H1 (cell line): ENCODE measurements at regions not wholly inside any gene's neighbourhood (a gene's known extent, or its start where the extent isn't known, plus 50 kb on each side); places are given as distances from the start of the nearest gene placed in this dataset.

ENCODE experiments used
- ASH2L ChIP-seq: fragments of 200-600, 300-600 bp; sonication (generic); IDR thresholded peaks from one replicate; pipeline ENCODE4 v1.7.1; 2017; ENCODE audit warnings: low read length
- CTCF ChIP-seq, 3 experiments: IDR thresholded peaks; 1 replicate in 2 of 3; 2 replicates in 1 of 3; pipeline versions ENCODE4 v1.5.1 to v1.6.1; 2011; ENCODE audit warnings: low read length in 3 of 3, mild to moderate bottlenecking in 3 of 3, inconsistent platforms in 2 of 3, low read depth in 1 of 3, moderate library complexity in 1 of 3; ENCODE audit not compliant: insufficient read depth in 1 of 3; ENCODE audit errors: control extremely low read depth in 1 of 3
- EGR1 ChIP-seq: IDR thresholded peaks from 2 replicates; pipeline ENCODE4 v1.6.1; 2011; ENCODE audit warnings: low read depth, low read length, borderline replicate concordance
- EZH2 ChIP-seq: fragments of 200-600 bp; sonication (generic); IDR thresholded peaks from 2 replicates; pipeline ENCODE4 v1.7.1; 2012; ENCODE audit warnings: low read depth, mild to moderate bottlenecking, moderate library complexity, low read length, inconsistent platforms; ENCODE audit not compliant: severe bottlenecking
- JUND ChIP-seq: IDR thresholded peaks from 2 replicates; pipeline ENCODE4 v1.6.1; 2011; ENCODE audit warnings: mild to moderate bottlenecking, improper control_type of control experiment, low read length
- POLR2A ChIP-seq, 2 experiments: IDR thresholded peaks; 1 replicate in 1 of 2; 2 replicates in 1 of 2; pipeline ENCODE4 v1.6.1; 2011; ENCODE audit warnings: low read depth in 2 of 2, low read length in 2 of 2, mild to moderate bottlenecking in 2 of 2; ENCODE audit errors: control extremely low read depth in 1 of 2
- POLR2AphosphoS5 ChIP-seq: IDR thresholded peaks from 2 replicates; pipeline ENCODE4 v1.6.1; 2011; ENCODE audit warnings: low read depth, low read length
- YY1 ChIP-seq: IDR thresholded peaks from 2 replicates; pipeline ENCODE4 v1.6.1; 2011; ENCODE audit warnings: low read depth, mild to moderate bottlenecking, low read length
- TF ChIP-seq, protein P1 (sequence below): IDR thresholded peaks from 2 replicates; pipeline ENCODE4 v1.6.1; 2012; ENCODE audit warnings: inconsistent platforms

GRCh38 chr2:145064511-145064910, 544.6 kb upstream of the ZEB2 start:
- TF ChIP-seq YY1 (no peak), POLR2AphosphoS5 (no peak), CTCF (IDR thresholded peaks at IDR 0.05; ENCODE audit: control extremely low read depth in 1 of 3, insufficient read depth in 1 of 3, low read depth in 1 of 3, low read length in 3 of 3) (no peak), ASH2L (no peak), JUND (no peak), POLR2A (IDR thresholded peaks at IDR 0.05; ENCODE audit: control extremely low read depth in 1 of 2, low read depth in 2 of 2, low read length in 2 of 2) (no peak), EZH2 (no peak), EGR1 (no peak)
- TF ChIP-seq, protein P1, sequence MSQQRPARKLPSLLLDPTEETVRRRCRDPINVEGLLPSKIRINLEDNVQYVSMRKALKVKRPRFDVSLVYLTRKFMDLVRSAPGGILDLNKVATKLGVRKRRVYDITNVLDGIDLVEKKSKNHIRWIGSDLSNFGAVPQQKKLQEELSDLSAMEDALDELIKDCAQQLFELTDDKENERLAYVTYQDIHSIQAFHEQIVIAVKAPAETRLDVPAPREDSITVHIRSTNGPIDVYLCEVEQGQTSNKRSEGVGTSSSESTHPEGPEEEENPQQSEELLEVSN: no peak
